Activated CD8-positive, alpha-beta T cell treated with anti-CD3 and anti-CD28 coated beads for 36 hours (primary cell): ENCODE measurements at regions not wholly inside any gene's neighbourhood (a gene's known extent, or its start where the extent isn't known, plus 50 kb on each side); places are given as distances from the start of the nearest gene placed in this dataset.

Source experiments
- ATAC-seq: fragments of 200-7000 bp; cut with Tn5 transposase; one replicate; pipeline ENCODE4 v1.10.0; 2021; ENCODE audit warnings: mild to moderate bottlenecking, moderate library complexity
- CTCF ChIA-PET: fragments of 350-600 bp; sonication (Branson Sonifier 250); formaldehyde crosslinking; loops from one replicate; lab custom pipeline; 2021; ENCODE audit warnings: antibody characterized with exemption; lab: Charles Lee
- POLR2A ChIA-PET: fragments of 350-600 bp; sonication (Branson Sonifier 250); formaldehyde crosslinking; loops from one replicate; lab custom pipeline; 2021; ENCODE audit warnings: antibody characterized with exemption; lab: Charles Lee
- DNase-seq: peaks from one replicate; pipeline ENCODE4 v3.0.0-alpha.2; 2020
- H3K27ac Mint-ChIP-seq: one replicate; pipeline ENCODE4 v1.8.0; 2021; ENCODE audit warnings: mild to moderate bottlenecking, mixed read lengths
- H3K27me3 Mint-ChIP-seq: one replicate; pipeline ENCODE4 v1.8.0; 2021; ENCODE audit warnings: mixed read lengths
- H3K36me3 Mint-ChIP-seq: one replicate; pipeline ENCODE4 v1.8.0; 2021; ENCODE audit warnings: low read depth, mixed read lengths
- H3K4me1 Mint-ChIP-seq: one replicate; pipeline ENCODE4 v1.8.0; 2021; ENCODE audit warnings: low read depth, mixed read lengths
- H3K4me3 Mint-ChIP-seq: one replicate; pipeline ENCODE4 v1.8.0; 2021; ENCODE audit warnings: mild to moderate bottlenecking, moderate library complexity, mixed read lengths
- H3K9me3 Mint-ChIP-seq: one replicate; pipeline ENCODE4 v1.8.0; 2021; ENCODE audit warnings: mixed read lengths
- CTCF ChIP-seq: fragments of 200-600 bp; IDR thresholded peaks from one replicate; pipeline ENCODE4 v1.8.0; 2022; ENCODE audit warnings: antibody characterized with exemption, mild to moderate bottlenecking
- intact Hi-C: fragments of 100-400 bp; cut with micrococcal nuclease; formaldehyde crosslinking; loops from one replicate; pipeline ENCODE4 v1.10.0; 2022

DNA sequence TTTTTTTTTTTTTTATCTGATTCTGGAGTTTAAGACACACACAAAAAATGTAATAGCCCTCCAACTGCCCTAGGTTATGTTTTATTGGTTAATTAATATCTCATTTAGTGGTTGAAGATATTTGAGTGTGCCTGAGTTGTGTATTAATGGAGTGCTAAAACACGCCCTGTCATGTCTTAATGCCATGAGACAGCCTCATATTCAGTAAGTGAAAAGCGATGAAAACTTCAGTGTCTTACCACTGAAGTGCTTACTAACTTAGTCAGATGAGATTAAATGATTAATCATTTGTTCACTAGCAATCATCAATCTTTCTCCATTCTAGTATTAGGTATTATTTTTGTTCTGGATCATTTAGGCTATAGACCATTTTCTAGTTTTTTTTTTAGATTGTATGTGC is 544.7 kb upstream of the ROBO2 start:
- CTCF ChIA-PET, result no interaction called here
- no peaks in the 10 kb centered on the region for H3K36me3 Mint-ChIP-seq
- no peak overlapping the region for H3K4me3 Mint-ChIP-seq
- H3K27me3 Mint-ChIP-seq, result no peaks in the 10 kb centered on the region
- no peak for TF ChIP-seq CTCF
- intact Hi-C loops, result no loop called here
- no peaks in the 10 kb centered on the region for H3K4me1 Mint-ChIP-seq
- POLR2A ChIA-PET, result no interaction called here
- DNase-seq, result no peak
- peaks cover 13% of the 10 kb centered on the region for H3K9me3 Mint-ChIP-seq
- no peak overlapping the region for H3K27ac Mint-ChIP-seq
- ATAC-seq, result no peak

DNA sequence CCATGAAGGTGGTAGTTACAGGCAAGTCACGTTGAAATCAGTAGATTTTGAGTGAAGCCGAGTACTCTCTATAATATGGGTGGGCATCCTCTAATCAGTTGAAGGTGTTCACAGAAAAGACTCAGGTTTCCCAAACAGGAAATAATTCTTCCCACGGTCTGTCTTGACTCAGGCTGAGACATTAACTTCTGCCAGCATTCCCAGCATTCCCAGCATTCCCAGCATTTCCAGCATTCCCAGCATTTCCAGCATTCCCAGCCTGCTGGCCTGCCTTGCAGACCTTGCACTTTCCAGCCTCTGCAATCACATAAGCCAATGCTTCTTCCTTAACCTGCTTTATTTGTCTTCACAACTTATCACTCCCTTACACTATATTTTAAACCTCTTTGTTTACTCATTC is 542.3 kb upstream of the ROBO2 start:
- Mint-ChIP-seq H3K4me1 (no peaks in the 10 kb centered on the region), H3K4me3 (no peak overlapping the region), H3K27ac (no peak overlapping the region), H3K36me3 (no peaks in the 10 kb centered on the region), H3K9me3 (peaks cover 11% of the 10 kb centered on the region), H3K27me3 (no peaks in the 10 kb centered on the region)
- intact Hi-C loops, result no loop called here
- ChIA-PET CTCF (no interaction called here), POLR2A (no interaction called here)
- no peak for TF ChIP-seq CTCF
- DNase-seq (no peak), ATAC-seq (no peak)

- Mint-ChIP-seq H3K9me3 (peaks cover 15% of the 10 kb centered on the region), H3K4me1 (no peaks in the 10 kb centered on the region), H3K36me3 (no peaks in the 10 kb centered on the region), H3K27ac (no peak overlapping the region), H3K27me3 (no peaks in the 10 kb centered on the region), H3K4me3 (no peak overlapping the region)
- intact Hi-C loops, result no loop called here
- POLR2A ChIA-PET, result no interaction called here
- CTCF ChIA-PET, result no interaction called here
- no peak for TF ChIP-seq CTCF
- no peak for ATAC-seq
- DNase-seq, result no peak
Measured at GRCh38 chr3:76500746-76501275, 539.1 kb upstream of the ROBO2 start.

- Mint-ChIP-seq H3K27me3 (no peaks in the 10 kb centered on the region), H3K36me3 (no peaks in the 10 kb centered on the region), H3K4me3 (no peak overlapping the region), H3K27ac (no peak overlapping the region), H3K9me3 (peaks cover 15% of the 10 kb centered on the region), H3K4me1 (no peaks in the 10 kb centered on the region)
- CTCF ChIA-PET, result no interaction called here
- TF ChIP-seq CTCF, result no peak
- intact Hi-C loops, result no loop called here
- no peak for ATAC-seq
- POLR2A ChIA-PET, result no interaction called here
- no peak for DNase-seq
Measured at GRCh38 chr3:76501315-76501714, 538.6 kb upstream of the ROBO2 start.

DNA sequence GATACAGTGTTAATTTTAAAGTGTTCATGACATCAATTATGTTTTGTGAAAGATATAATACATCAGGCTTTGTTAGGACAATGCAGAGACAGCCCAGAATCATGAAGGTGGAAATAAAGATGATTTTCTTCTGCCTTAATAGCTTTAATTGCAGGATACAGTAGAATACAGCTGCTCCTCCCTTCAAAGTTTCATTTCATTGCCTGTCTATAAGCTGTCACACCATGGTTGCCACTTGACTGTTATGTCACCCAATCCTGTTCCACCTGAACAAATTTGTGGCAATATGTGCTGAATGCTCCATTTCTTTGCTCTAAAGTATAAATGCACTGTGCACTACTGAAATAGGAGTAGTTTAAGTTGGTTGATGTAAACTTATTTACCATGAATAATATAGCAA is 537.8 kb upstream of the ROBO2 start:
- ATAC-seq (no peak), DNase-seq (no peak)
- ChIA-PET CTCF (no interaction called here), POLR2A (no interaction called here)
- no peak overlapping the region for H3K27ac Mint-ChIP-seq
- H3K9me3 Mint-ChIP-seq, result peaks cover 15% of the 10 kb centered on the region
- H3K4me1 Mint-ChIP-seq, result no peaks in the 10 kb centered on the region
- intact Hi-C loops, result no loop called here
- H3K4me3 Mint-ChIP-seq, result no peak overlapping the region
- H3K36me3 Mint-ChIP-seq, result no peaks in the 10 kb centered on the region
- H3K27me3 Mint-ChIP-seq, result no peaks in the 10 kb centered on the region
- no peak for TF ChIP-seq CTCF
